HG02610 (cell line): ENCODE measurements at regions not wholly inside any gene's neighbourhood (a gene's known extent, or its start where the extent isn't known, plus 50 kb on each side); places are given as distances from the start of the nearest gene placed in this dataset.

ENCODE experiments used
- ATAC-seq: cut with Tn5 transposase; IDR thresholded peaks from one replicate; pipeline ENCODE4 v1.9.1; 2021; ENCODE audit warnings: mild to moderate bottlenecking, moderate library complexity; ENCODE audit not compliant: unreplicated experiment

DNA sequence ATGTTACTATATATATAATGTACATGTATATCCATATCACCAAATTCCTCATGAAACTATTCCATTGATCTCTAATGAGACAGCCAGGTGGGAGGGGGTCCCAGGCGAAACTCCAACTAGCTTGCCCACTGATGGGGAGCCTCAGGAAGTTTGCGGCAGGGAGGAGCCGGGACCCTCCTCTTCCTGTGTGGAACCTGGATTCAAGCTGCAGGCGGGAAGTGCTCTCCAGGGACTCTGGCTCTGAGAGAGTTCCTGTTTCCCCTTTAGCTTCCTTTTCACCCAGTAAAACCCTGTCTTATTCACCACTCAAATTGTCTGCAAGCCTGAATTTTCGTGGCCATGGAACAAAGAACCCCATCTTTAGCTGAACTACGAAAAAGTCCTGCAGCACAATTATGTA is 152.2 kb downstream of the OPN5 start:
- ATAC-seq, result no peak

DNA sequence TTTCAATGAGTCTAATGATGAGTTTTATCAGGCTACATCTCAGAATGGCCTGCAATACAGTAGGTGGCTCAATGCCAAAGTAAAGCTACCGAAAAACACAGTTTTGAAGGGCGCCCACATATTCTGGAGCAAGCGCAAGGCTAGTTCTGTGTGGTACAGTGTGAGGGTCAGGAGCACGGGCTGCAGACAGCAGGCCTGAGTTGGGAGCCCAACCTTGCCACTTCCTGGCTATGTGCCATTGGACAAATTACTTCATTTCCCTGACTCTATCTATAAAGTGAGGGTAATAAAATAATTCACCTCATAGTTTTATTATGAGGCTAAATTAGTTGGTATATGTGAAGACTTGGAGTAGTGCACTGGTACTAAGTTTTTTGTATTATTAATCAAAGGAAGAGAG is 150.7 kb downstream of the OPN5 start:
- ATAC-seq, result no peak

DNA sequence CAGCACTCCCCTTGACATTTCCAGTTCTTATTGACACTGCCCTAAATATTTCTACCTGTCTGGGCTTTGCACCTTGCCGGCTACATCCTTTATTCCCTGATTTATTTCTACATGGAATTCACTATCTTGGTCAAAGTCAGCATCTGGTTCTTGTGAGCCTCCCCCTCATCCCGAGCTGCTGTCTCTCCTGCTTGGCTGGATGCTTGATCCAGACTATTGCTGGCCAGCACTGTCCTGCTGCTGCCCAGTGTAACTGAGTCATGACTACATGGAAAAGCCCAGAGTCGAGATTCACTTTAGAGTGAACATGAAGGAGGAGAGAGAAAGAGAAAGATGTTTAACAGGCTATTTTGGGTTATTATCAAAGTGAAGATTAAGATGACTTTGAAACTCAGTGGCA is 142.2 kb downstream of the OPN5 start:
- ATAC-seq, result no peak

DNA sequence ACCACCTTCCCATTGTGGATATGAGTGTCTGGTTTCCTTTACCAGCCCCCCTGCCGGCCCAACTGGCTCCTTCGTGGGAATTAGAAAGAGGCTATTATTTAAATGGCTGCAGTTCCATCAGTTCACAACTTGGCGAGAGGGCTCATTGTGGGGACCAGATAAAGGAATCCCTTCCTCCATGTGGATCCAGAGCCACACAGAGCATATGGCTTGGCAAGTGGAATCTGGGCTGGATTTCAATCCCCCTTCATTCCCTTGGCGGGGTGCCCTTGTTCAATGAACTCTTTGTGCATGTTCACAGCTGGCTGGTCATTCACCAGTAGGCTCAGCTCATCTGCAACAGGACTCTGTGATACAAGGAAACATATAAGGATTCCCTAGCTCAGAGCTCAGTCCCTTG is 140.6 kb downstream of the OPN5 start:
- ATAC-seq, result no peak

DNA sequence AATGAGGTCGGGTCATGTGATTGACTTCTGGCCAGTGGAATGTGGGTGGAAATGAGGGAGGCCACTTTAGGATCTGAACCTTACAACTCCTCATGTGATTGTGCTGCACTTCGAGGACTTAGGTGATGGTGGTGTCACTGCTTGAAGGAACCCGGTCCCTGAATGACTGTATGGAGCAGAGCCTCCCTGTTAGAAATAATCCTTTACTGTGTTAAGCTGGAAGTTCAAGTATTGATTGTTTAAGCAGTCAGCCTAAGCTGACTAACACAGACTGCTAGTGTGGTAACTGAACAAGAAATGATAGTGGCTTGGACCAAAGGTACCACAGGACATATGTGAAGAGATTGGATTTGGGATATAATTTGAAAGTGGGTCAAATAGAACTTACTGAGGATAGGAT is 138.0 kb downstream of the OPN5 start:
- no peak for ATAC-seq

DNA sequence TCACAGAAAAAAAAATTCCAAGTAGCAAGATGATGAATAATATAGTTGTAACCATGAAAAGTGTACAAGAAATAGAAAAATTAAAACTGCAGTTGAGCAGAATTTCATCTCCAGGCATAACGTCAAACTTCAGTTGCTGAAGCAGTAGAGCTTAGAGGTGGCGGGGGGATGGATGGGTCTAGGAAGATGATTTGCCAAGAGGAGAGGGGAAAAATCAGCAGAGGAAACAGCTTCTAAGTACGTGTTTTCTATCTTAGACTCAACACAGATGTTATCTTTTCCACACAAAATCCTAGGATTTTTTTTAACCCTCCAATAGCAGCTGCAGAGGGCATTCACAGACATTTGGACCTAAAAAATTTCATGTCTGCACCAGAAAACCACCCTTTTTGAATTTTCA is 136.0 kb downstream of the OPN5 start:
- ATAC-seq, result no peak

DNA sequence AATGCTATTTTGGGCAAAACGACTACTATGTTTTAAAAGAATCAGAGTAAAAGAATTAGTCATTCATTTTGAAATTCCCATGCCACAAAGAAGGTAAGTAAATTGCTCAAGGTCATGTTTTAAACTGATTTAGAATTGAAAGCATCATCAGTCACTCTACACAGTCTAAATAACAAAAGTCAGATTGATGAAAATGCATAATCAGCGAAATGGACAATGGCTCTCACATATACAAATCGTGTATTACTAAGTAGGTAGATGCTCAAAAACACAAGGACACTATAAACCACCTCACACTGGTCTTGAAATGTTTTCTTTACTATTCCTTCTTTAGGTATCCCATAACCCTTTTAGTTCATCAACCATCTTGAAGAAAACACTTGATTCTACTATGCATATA is 135.4 kb downstream of the OPN5 start:
- no peak for ATAC-seq

DNA sequence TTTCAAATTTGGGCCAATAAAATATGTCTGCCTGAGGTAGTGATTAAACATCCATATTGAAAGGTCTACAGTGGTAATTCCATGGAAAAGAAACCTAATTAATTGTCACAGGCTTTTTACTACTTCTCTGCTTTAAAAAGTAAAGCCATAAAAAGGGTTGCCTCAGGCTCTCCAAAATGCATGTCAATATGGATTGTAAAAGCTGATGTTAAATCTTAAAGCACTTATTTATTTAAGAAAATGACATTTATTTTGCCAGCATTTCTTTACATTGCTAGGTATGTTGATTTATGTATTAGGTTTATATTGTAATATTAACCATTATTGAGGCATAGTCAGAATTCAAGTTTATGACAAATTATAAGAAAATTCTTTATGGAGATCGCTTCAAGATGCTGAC is 133.2 kb downstream of the OPN5 start:
- no peak for ATAC-seq

DNA sequence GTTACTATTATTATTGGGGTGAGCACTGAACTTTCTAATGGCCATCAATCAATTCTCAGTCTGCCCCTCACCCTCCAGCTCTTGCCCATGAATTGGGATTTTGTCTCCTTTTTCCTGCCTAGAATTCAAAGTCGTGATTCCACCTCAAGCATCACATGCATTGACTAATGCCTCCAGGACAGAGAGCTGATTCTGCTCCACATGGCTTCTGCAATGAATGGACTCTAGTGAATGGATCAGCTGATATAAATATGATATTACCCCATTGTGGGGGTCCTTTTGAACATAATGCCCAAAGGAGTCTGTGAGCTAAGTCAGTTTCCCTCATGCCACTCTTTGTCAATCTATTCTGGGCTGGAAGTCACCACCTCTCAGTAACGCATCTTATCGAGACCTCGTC is 126.4 kb downstream of the OPN5 start:
- ATAC-seq, result no peak

DNA sequence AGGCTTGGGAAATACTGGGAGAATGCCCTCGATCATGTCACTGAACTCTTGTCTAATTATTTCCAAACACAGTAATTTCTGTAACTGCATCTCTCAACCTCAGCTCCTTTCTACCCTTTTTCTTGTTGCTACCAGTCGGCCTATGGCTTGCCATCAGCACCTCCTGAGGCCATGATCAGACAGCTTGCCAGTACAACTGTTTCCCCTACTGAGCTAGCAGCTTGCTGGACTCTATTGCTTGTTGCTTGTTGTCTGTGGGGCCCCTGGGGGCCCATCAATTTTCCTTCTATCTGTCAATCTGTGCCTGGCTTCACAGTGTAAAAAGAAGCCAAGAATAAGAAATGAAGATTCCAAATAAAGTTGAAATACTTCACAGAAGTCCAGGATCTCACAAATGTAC is 123.9 kb downstream of the OPN5 start:
- no peak for ATAC-seq

DNA sequence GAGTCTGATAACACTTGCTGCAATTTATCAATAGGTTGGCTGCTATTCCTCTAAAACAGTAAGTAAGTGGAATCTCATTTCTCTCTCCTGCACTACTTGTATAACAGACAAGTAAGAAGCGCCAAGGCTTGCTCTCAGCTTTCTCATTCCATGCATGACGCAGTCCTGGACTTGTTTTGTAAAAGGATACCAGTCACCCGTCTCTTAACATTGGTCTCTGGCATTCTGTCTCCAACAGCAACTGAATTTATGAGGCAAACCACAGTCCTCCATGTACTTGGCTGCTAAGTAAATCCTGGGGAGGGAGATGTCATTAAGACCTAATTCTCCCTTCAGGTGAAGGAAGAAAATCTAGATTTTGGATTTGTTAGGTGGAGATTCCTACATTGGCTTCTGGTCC is 115.4 kb downstream of the OPN5 start:
- no peak for ATAC-seq

DNA sequence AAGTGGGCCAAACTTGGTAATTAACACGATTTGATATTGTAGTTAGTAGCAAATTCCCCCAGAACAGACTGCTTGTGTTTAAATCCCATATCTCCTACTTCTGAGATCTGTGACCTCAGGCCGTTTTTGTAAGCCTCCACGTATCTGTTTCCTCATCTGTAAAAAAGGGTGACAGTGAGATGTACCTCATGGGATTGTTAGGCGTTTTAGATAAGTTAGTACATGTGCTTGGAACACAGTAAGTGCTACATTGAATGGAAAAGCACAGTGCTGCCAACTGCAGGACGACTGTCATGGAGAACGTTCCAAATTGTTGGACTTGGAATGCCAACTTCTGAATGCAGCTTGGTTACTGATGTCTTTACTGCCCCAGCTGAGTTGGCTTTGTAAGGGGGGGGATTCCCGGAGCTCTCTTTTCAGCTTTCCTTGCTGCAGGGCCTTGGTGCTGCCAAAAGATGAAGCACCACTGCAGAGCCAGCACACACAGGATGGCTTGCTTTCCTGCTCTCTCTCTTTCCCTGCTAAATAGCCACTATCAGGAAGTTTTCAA is 108.6 kb downstream of the OPN5 start:
- no peak for ATAC-seq

DNA sequence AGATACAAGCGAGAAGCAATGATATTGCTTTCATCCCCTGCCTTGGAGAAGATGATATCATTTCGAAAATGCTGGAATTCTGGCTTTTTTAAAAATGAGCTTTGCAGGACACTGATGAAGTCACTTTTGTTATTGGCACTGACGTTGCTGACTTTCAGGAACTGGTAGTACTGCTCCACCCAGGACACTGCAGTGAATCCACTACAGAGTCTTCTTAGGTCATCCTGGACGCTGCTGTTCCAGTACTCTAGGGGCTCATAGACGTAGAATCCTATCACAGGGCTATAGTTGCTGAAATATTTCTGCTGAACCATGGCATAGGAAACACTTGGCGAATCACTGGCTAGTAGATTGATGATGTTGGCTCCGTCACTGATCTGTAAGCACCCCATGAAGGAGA is 97.2 kb downstream of the OPN5 start:
- no peak for ATAC-seq
